GM18858 (cell line): ENCODE measurements at regions not wholly inside any gene's neighbourhood (a gene's known extent, or its start where the extent isn't known, plus 50 kb on each side); places are given as distances from the start of the nearest gene placed in this dataset.
"Not testable (repeated sequence)": the region's sequence is repeated elsewhere in the genome, so short reads cannot be mapped to it uniquely, and the experiment has no call there.

Source experiments
- ATAC-seq: cut with Tn5 transposase; IDR thresholded peaks from one replicate; pipeline ENCODE4 v1.9.1; 2021; ENCODE audit not compliant: unreplicated experiment

GRCh38 chr14:71384007-71384845 is 477.0 kb downstream of the PCNX1 start:
- no peak for ATAC-seq

- no peak for ATAC-seq
Measured at GRCh38 chr14:71387753-71388152, 480.5 kb downstream of the PCNX1 start.

- no peak for ATAC-seq
Measured at GRCh38 chr14:71388336-71388735, 481.1 kb downstream of the PCNX1 start.

GRCh38 chr14:71388862-71389261 is 481.6 kb downstream of the PCNX1 start:
- ATAC-seq: no peak

- no peak for ATAC-seq
Measured at GRCh38 chr14:71394386-71394785, 487.1 kb downstream of the PCNX1 start.

GRCh38 chr14:71395151-71395604 is 487.9 kb downstream of the PCNX1 start:
- no peak for ATAC-seq

- ATAC-seq: no peak
Measured at GRCh38 chr14:71395636-71396035, 488.4 kb downstream of the PCNX1 start.

- ATAC-seq: no peak
Measured at GRCh38 chr14:71396050-71396677, 488.9 kb downstream of the PCNX1 start.

- no peak for ATAC-seq
Measured at GRCh38 chr14:71397371-71397770, 490.1 kb downstream of the PCNX1 start.

GRCh38 chr14:71398450-71398849 is 491.2 kb downstream of the PCNX1 start:
- peak; percentile 17 for ATAC-seq

- peak; percentile 65 for ATAC-seq
Measured at GRCh38 chr14:71399057-71399487, 491.8 kb downstream of the PCNX1 start.

- ATAC-seq: no peak
Measured at GRCh38 chr14:71400871-71401321, 493.6 kb downstream of the PCNX1 start.

- not testable (repeated sequence) for ATAC-seq
Measured at GRCh38 chr14:71402415-71402814, 495.2 kb downstream of the PCNX1 start.

GRCh38 chr14:71403656-71404055 is 496.4 kb downstream of the PCNX1 start:
- no peak for ATAC-seq

GRCh38 chr14:71405676-71406075 is 498.4 kb downstream of the PCNX1 start:
- ATAC-seq: no peak

- ATAC-seq: no peak
Measured at GRCh38 chr14:71408362-71409030, 501.2 kb downstream of the PCNX1 start.

- no peak for ATAC-seq
Measured at GRCh38 chr14:71410578-71411284, 503.5 kb downstream of the PCNX1 start.

- no peak for ATAC-seq
Measured at GRCh38 chr14:71411285-71411595, 504.0 kb downstream of the PCNX1 start.

GRCh38 chr14:71411738-71412137 is 504.5 kb downstream of the PCNX1 start:
- no peak for ATAC-seq

- ATAC-seq: no peak
Measured at GRCh38 chr14:71414631-71415403, 507.6 kb downstream of the PCNX1 start.

- ATAC-seq: no peak
Measured at GRCh38 chr14:71415404-71415690, 508.1 kb downstream of the PCNX1 start.
